HTR-8/SVneo (cell line): ENCODE measurements at regions not wholly inside any gene's neighbourhood (a gene's known extent, or its start where the extent isn't known, plus 50 kb on each side); places are given as distances from the start of the nearest gene placed in this dataset.
"Not testable (repeated sequence)": the region's sequence is repeated elsewhere in the genome, so short reads cannot be mapped to it uniquely, and the experiment has no call there.

ENCODE experiments used
- DNase-seq: peaks from one replicate; pipeline ENCODE4 v3.0.0; 2011; ENCODE audit warnings: low spot score, mixed read lengths; ENCODE audit not compliant: insufficient read length
- FAIRE-seq: peaks from 2 replicates; lab custom pipeline; 2011; peaks lifted over from hg19 to GRCh38; lab: Jason Lieb, UNC

DNA sequence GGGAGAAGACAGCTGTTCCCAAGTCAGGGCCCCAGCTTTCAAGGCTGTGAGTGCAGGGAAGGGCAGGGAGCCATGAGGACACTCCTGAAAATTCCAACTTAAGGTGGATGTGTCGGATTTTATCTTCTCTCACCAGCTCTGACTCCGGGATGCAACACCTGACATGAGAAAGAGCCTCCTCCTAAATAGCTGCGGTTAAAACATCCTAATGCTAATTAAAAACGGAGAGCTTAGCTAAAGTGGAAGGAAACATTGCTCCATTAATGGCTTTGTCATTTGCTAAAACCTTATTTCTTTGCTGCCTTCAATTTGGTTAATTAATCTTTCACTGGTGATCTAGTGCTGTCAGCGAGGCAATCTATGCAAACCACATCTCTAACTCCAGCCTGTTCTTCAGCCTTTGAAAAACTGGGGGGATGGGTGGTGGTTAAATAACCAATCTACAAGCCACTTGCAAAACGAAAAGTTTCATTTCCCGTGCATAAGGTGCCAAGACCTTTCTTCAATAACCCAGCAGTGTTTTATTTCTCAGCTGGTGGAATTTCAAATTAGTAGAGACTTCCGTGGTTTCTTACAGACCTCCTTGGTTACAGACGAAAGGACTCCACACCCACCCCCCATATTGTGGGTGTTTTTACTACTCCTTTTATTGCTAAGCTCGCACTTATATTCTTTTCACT, 379.6 kb downstream of the MLLT3 start:
- DNase-seq (no peak), FAIRE-seq (no peak)

DNA sequence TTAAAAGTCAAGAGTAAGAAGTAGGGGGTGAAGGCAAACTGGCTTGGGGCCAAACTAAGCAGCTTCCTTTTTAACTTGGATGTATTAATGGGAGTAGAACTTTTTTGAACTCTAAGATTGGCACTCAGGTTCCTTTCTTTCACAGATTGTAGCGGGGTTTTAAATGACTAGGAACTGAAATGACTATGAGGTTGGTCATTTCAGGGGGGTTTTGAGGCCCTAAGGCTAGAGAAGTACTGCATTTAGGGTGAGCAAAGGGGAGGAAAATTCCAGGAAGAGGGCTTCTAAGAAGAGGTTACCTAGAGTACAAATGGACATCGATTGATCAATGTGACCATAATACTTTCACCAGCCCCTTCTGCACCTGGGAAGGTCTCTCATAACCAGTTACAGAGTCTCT, 381.8 kb downstream of the MLLT3 start:
- DNase-seq (no peak), FAIRE-seq (no peak)

DNA sequence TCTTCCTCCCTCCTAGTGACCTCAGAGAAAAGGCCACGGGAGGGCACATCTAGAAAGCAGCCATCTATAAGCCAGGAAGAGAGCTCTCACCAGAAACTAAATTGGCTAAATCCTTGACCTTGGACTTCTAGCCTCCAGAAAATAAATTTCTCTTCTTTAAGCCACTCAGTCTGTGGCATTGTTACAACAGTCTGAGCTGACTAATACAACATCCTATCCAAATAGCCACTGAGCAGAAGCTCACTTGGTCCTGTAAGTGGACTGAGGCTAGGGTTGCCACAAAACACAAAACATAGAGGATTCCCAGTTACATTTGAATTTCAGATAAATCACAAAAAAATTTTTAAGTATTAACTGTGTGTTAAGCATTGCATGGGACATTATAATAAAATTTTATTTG, 383.4 kb downstream of the MLLT3 start:
- FAIRE-seq = no peak

DNA sequence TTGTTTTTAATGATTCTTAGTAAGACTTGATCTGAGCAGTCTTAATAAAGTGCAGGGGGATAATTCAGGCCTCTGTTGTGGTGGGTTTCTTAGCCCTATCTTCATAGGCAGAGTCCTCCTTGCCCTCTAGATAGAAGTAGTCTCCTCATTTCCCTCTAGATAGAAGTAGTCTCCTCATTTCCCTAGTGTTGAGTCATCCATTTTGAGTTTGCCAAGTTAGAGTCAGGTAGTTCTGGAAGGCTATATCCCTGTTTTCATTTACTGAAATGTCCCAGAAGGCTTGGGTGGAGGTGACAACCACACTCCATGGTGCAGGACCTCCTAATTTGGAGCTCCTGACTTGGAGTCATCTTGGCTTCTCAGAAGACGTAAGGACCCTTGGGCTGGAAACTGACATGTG, 384.6 kb downstream of the MLLT3 start:
- no peak for FAIRE-seq
- no peak for DNase-seq

More for the DNA sequence above, 383.4 kb downstream of the MLLT3 start:
- DNase-seq = no peak

DNA sequence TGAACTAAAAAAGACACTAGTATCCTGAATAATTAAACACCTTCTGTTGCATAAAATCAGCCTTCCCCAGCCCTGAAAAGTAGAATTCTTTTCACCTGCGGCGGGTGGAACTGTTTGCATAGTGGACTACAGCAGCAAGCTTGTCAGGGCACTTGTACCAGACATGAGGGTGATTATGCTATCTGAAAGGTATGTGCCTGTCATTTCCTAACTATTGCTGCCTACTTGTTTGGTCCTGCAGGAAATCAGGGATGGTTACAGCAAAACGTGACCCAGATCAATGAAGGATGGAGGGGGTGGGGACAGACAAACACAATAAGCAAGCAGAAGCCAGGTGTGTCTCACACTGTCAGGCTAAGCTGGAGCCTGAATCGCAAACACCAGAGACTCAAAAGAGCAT, 385.6 kb downstream of the MLLT3 start:
- no peak for DNase-seq

DNA sequence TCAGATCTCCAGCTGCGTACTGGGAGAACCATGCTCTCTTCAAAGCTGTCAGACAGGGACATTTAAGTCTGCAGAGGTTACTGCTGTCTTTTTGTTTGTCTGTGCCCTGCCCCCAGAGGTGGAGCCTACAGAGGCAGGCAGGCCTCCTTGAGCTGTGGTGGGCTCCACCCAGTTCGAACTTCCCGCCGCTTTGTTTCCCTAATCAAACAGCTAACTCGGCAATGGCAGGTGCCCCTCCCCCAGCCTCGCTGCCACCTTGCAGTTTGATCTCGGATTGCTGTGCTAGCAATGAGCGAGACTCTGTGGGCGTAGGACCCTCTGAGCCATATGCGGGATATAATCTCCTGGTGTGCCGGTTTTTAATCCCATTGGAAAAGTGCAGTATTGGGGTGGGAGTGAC, 387.1 kb downstream of the MLLT3 start:
- FAIRE-seq = not testable (repeated sequence)

More for the DNA sequence above, 385.6 kb downstream of the MLLT3 start:
- no peak for FAIRE-seq

DNA sequence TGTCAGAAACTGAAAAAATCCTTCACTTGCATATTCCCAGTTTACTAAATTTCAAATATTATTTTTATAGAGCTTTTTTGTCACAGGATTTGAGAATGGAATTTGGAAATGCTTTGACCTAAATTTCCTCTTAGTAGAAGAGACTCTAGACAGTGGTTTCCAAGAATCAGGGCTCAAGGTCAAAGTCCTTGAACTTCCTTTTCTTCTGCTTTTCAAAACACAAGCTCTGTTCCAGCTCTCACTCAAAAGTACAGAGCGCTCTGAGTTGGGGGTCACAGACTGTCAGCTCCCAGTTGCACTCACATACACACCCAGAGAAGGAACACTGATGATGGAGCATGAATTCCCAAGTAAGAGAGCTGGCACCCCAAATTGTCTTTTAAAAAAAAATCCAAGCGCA, 394.2 kb downstream of the MLLT3 start:
- DNase-seq (no peak), FAIRE-seq (no peak)

More for the DNA sequence above, 387.1 kb downstream of the MLLT3 start:
- not testable (repeated sequence) for DNase-seq

DNA sequence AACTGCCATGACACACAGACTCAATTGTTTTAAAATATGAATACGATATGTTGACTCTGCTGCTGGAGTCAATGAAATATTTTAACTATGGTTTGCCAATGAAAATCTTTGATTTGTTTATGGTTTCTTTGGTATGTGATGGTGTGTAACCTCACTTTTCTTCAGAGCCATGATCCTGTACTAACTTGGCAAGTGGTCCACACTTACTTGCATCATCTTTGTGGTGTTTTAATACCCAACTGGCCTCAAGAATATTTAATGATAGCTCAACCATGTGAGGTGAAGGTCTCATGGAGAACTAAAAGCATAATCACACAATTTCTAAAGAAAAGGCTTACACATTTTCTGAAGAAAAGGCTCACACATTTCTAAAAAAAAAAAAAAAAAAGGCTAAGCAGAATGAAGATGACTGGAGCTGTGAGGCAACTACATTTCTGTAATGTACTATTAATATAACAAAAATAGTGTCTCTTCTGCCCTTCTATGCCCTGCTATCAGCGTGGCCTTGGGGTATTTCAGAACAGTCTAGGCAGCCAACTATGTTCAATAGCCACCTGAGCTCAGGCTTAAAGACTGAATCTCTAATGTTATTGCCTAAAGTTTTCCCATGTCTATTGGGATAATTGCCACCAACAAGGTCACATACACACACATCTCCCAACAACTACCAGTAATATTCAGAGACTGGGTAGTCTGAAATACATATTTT, 395.0 kb downstream of the MLLT3 start:
- DNase-seq (no peak), FAIRE-seq (no peak)

DNA sequence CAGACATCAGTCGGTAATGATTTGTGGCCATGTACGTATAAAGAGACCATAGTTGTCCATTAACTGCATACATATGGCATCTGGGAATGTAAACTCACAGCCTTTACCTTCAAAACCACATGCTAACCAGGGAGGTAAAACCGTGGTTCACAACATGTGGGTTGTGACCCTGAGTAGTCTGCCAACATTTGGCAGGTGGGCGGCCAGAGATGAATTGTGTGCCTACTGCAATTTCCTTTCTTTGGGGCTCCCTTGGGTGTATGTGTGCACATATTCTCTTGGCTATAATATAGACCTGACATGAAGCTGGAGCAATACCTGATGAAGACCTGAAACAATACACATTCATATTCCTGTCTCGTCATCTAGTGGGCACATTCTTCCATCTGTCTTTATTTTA, 396.0 kb downstream of the MLLT3 start:
- FAIRE-seq (no peak), DNase-seq (no peak)

DNA sequence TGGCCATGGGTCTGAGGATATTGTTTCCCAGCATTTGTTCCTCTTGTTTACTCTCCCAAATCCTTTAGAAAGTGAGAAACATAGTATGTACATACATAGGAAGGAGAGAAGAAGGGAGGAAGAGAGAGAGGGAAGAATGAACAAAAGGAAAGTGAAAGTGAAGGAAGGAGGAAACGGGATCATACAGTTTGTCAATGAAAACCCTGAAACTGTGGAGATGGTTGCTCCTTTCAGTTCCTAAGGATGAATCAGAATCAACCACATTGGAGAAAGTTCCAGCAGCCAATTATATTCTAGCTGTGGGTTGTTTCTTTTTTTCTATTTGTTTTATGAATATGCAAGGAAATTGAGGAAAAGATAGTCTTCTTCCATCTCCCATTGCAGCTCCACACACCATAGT, 396.5 kb downstream of the MLLT3 start:
- FAIRE-seq = no peak
- no peak for DNase-seq

DNA sequence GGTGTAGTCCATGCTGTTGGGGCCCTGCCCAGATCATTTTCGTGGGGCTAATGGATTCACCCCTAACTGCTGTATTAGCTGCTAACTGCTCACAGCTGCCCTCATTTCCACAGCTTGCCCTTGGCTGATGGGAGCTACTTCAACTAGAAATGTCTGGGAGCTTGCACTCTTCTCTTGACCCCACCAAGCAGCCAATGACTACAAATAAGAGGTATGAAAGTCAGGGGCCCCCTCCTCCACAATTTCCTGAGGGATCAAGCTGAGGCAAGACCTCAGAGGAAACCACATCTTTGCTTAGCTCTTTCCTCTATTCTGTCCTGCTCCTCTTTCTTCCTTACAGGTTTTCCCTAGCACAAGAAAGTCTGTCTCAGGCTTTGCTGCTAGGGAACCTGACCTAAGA, 397.5 kb downstream of the MLLT3 start:
- DNase-seq (no peak), FAIRE-seq (no peak)

DNA sequence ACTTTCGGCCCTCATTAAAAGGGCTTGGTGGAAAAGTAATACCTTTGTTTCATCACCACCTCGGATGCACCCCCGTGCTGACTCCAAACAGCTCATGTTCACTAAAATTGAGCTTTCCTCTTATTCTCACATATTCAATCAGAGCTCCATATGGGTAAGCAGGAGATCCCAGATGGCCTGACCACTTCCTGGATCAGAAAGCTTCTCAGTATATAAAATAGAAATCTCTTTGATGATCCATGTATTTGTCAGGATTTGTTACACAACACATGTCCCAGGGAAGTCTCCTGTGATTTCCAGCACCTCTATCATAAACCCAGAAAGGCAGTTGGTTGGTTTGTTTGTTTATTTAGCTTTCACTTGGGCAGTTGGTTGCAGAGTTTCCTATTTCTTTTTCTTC, 402.0 kb downstream of the MLLT3 start:
- FAIRE-seq = no peak
- no peak for DNase-seq

DNA sequence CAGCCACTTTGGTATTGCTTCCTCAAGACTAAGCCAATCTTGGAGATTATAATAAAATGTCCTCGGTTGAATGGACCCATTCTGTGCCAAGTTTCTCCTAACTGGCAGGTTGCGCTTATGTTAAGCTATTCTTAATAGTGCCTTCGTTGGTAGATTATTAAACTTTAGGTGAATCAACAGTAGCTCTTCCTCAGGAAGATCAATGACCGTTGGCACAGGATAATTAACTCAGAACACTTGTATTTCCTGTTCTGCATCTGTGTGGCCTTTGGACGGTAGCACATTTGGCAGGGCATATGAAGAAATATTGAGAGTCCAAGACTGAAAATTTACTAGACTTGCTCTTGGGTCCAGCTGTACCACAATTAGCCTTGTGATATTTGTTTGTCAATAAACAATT, 402.9 kb downstream of the MLLT3 start:
- FAIRE-seq = no peak
- DNase-seq = no peak

DNA sequence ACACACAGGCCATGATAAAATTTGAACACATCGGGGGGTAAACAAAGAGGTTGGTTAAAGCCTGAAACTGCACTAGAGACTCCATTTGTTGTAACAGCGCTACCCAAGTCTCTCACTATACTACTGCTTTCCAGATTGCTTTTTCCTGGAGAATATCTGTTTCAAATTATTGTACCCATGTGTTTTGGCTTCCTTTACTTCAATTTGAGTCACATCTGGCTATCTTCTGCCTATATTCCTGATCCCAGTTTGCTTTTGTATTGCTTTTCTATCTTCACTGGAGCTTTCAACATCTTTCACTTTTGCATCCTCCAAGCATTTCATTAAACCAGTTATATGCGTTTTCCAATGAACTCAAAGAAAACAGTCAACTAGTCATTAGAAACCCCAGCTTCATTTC, 404.7 kb downstream of the MLLT3 start:
- DNase-seq = no peak
- FAIRE-seq = no peak

DNA sequence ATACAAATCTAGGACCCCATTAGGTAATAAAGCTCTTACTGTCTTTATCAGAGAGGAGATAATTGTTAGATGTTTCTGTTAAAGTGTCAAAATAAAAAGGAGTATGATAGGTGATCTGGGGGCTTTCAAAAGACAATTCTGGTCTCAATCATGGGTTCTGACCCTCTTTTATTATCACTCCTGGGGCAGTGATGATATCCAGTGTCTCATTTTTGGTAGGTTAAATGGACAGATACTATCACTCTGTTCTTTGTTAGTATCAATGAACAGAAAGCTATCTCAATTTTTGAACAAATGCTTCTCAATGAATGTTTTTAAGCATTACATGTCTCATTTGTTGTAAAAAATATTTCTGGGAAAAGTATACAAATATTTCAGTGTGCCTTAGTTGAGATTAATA, 405.9 kb downstream of the MLLT3 start:
- FAIRE-seq (no peak), DNase-seq (no peak)

DNA sequence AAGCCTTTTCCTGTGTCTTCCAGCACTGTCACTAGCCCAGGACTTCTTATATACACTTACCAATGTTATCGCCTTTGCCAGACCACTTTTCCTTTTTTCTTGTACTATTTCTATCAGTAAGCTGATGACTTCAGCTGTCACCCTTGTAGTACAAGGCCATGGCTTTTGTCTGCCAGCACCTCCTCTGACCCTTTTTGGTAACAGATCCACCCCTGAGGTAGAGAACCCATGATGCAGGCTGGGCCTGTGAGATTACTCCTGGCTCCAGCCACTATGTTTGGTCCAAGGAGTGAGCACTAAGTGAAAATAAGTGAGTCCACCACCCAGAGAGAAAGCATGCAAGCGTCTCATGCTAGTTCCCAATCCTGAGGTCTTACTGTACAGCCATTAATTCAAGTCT, 406.7 kb downstream of the MLLT3 start:
- FAIRE-seq = no peak

DNA sequence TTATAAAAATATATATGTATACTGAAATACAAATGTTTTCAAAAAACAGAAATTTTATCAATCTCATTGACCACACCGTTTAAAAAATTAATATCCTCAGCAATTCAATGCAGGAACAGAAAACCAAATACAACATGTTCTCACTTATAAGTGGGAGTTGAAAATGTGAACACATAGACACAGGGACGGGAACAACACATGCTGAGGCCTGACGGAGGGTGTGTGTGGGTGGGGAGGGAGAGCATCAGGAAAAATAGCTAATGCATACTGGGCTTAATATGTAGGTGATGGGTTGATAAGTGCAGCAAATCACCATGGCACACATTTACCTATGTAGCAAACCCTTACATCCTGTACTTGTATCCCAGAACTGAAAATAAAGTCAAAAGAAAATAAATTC, 409.5 kb downstream of the MLLT3 start:
- FAIRE-seq = no peak
- no peak for DNase-seq

More for the DNA sequence above, 406.7 kb downstream of the MLLT3 start:
- DNase-seq = no peak

DNA sequence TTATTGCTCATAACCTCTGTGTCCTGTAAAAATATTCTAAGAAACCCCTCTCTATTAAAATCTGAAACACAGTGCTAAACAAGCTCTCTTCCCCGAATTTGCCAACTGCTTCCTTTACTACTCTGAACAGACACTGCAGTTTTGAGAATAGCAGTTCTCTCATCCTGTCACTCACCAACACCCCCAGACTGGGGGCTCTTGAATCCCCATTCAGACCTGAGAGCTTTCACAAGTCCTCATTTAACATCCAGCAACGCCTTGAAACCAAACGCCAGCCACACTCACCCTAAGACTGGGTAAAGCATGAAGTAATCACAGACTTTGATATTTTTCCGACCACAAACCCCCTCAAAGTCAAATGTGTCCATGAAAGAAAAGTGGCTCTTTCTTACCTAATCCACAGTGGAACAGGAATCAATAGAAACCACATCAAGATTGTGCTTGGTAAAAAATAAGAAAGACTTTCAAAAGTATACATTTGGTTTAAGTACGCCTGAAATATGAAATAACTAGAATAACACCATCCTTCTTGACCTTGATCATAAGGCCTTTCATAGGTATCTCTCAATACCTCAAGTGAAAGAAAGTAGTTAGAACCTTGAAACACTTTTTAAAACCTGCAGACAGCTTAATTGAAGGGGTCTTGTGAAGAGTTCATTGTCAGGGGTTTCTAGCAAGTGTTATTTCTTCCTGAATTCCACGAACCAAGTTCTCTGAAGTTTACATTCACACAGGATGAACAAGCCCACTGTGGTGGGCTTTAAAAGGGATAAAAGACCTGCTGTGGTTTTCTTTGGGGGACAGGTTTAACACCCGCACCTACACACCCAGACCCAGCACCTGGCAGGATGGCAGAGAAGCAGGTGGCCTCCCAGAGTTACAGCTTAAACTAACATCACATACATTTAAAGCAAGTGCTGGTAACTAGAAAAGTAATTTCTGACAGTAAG, 412.6 kb downstream of the MLLT3 start:
- FAIRE-seq = no peak
- DNase-seq = no peak

DNA sequence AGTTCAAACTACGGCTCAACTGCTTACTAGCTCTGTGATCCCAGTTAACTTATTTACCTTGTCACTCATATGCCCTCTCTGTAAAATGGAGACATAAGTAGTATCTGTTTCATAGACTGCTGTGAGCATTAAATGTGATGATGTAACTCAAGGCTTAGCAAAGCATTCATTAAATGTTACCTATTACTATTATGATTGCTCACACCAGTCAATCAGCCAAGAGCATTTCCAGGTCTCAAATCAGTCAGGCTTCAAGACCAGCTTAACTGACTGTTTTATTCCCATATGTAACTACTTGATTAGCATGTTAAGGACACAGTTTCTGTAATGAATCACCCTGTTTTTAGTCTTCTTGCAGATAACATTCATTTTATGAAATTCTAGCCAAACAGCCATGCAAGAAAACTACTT, 413.3 kb downstream of the MLLT3 start:
- FAIRE-seq = no peak

DNA sequence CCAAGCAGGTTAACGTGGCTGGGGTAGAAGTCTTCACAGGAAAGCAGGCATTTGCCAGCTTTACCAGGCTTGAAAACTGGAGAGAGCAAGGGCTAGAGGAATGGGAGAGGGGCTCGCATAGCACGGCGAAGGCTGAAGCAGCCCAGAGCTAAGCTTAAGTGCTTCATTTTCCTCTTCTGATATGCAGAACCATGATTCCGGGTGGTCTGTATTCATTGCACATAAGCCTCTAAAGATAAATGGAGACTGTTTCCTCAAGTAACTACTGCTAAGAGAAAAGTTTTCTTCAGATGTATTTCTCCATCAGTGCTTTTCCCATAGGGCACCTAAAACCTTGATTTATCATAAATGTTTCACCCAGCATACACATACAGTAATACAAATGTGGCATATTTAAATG, 414.1 kb downstream of the MLLT3 start:
- FAIRE-seq (no peak), DNase-seq (no peak)

More for the DNA sequence above, 413.3 kb downstream of the MLLT3 start:
- no peak for DNase-seq

DNA sequence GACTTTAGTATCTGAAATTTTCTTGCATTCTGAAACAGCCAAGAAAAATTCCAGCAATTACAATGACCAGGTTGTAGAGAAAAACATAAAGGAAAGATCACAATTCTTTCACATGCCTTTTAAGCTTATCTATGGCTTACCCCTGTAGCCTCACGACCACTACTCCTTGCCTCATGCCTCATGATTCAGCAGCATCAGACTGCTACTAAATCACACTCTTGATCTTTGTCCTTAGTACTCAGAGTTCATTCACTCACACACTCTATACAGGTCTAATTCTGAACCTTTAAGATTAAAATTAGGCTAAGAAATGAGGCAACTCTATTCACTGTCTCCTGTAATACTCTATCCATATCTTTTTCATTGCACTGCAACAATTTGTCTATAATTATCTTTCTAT, 415.1 kb downstream of the MLLT3 start:
- FAIRE-seq (no peak), DNase-seq (no peak)
